HEK293 (cell line): ENCODE measurements at regions not wholly inside any gene's neighbourhood (a gene's known extent, or its start where the extent isn't known, plus 50 kb on each side); places are given as distances from the start of the nearest gene placed in this dataset.

Source experiments
- CTCF ChIP-seq: fragments of 450-650 bp; formaldehyde crosslinking; IDR thresholded peaks from 2 replicates; pipeline ENCODE4 v1.5.1; 2016; ENCODE audit warnings: missing biosample characterization, missing genetic modification characterization
- KLF16 ChIP-seq: fragments of 450-650 bp; formaldehyde crosslinking; IDR thresholded peaks from 2 replicates; pipeline ENCODE4 v1.5.1; 2017; ENCODE audit warnings: missing biosample characterization, missing genetic modification characterization
- ZBTB10 ChIP-seq: fragments of 450-650 bp; formaldehyde crosslinking; IDR thresholded peaks from 2 replicates; pipeline ENCODE4 v1.5.1; 2016; ENCODE audit warnings: missing biosample characterization, missing genetic modification characterization
- ZNF274 ChIP-seq, 2 experiments: fragments of 200-500 bp in 1 of 2; fragments of 450-650 bp in 1 of 2; sonication (Bioruptor generic) in 1 of 2; formaldehyde crosslinking in 1 of 2; IDR thresholded peaks; 2 replicates each; pipeline versions ENCODE4 v1.5.1 to v1.6.1; 2014 to 2016; ENCODE audit warnings: borderline replicate concordance in 1 of 2, inconsistent platforms in 1 of 2, low read length in 1 of 2, missing biosample characterization in 1 of 2, missing genetic modification characterization in 1 of 2
- ZNF501 ChIP-seq: fragments of 450-650 bp; formaldehyde crosslinking; IDR thresholded peaks from 2 replicates; pipeline ENCODE4 v1.5.1; 2016; ENCODE audit warnings: missing biosample characterization, missing genetic modification characterization

- no peak for TF ChIP-seq ZBTB10 (tag by site-specific recombination)
- TF ChIP-seq KLF16: no peak
- no peak for TF ChIP-seq ZNF501
- TF ChIP-seq CTCF: no peak
- no peak for TF ChIP-seq ZNF274 (IDR thresholded peaks at IDR 0.05; ENCODE audit: low read length)
- TF ChIP-seq ZNF274 (tag by site-specific recombination; IDR thresholded peaks at IDR 0.05; ENCODE audit: borderline replicate concordance): no peak
These were observed 477.3 kb downstream of the LPIN1 start for GRCh38 chr2:12223732-12224131.
